ENCODE measurements at regions not wholly inside any gene's neighbourhood (a gene's known extent, or its start where the extent isn't known, plus 50 kb on each side); places are given as distances from the start of the nearest gene placed in this dataset.

DNA sequence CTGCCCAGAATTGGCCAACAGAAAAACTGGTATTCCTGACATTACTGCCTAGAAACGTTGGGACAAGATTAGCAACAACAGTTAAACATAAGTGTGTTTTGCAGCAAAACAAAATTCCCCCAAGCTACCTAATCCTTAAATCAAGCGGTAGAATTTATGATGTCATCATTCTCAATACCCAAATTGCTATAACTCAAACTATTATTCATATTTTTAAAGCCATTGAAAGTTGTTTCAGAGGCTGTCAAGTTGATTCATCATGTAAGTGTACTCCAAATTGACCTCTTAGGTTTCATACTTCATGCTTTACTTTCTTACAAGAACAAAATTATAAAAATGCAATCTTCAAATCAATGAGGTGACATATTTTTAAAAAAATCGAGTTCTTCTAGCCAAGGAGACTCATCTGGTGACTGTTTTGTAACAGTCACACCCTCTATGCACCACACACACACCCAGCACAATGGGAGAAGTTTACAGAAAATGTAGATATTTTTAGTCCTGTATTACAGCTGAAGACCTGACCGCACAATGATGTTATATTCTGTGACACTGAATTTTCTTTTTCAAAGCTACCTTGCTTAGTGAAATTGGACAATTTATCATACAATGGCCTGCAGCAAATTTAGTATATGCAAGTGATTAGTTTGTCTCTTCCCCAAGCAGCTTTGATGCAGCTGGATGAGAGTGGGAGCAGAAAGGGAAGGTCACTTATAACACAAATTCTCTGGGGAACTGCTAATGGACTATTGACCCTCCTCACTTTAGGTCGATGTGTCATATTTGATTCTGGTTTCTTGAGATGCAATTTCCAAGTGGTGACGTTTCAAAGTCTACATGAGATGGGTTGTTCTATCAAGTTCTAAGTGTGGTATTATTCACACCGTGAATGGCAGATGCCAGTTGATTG is 345.3 kb upstream of the OBI1 start:
- no peak overlapping the region for H3K4me2 ChIP-seq (ENCODE audit: low read length)
- no peaks in the 10 kb centered on the region for H4K20me1 ChIP-seq (ENCODE audit: control insufficient read depth, insufficient read depth, low read depth, low read length)
- no peak overlapping the region for H3K4me3 ChIP-seq (ENCODE audit: low read length)
- H3K9me2 ChIP-seq (replicated peaks; ENCODE audit: control insufficient read depth, low read length), result no peaks in the 10 kb centered on the region
- H3F3A ChIP-seq (ENCODE audit: control insufficient read depth, insufficient read depth), result no peaks in the 10 kb centered on the region
- H3K27me3 ChIP-seq (ENCODE audit: control insufficient read depth, low read length), result peaks cover 2% of the 10 kb centered on the region
- H3K4me1 ChIP-seq (ENCODE audit: control insufficient read depth, low read length), result no peaks in the 10 kb centered on the region
- no peak overlapping the region for H3K27ac ChIP-seq (ENCODE audit: low read depth, low read length)
- H3K36me3 ChIP-seq (ENCODE audit: control insufficient read depth, low read length), result no peaks in the 10 kb centered on the region
- no peaks in the 10 kb centered on the region for H3K79me2 ChIP-seq (ENCODE audit: control insufficient read depth, low read length)
- H3K9me3 ChIP-seq (ENCODE audit: control insufficient read depth, insufficient read depth, low read length), result no peaks in the 10 kb centered on the region
- no peak for TF ChIP-seq EZH2phosphoT487 (IDR thresholded peaks at IDR 0.05; ENCODE audit: borderline replicate concordance, low read length)
- TF ChIP-seq, protein P1, sequence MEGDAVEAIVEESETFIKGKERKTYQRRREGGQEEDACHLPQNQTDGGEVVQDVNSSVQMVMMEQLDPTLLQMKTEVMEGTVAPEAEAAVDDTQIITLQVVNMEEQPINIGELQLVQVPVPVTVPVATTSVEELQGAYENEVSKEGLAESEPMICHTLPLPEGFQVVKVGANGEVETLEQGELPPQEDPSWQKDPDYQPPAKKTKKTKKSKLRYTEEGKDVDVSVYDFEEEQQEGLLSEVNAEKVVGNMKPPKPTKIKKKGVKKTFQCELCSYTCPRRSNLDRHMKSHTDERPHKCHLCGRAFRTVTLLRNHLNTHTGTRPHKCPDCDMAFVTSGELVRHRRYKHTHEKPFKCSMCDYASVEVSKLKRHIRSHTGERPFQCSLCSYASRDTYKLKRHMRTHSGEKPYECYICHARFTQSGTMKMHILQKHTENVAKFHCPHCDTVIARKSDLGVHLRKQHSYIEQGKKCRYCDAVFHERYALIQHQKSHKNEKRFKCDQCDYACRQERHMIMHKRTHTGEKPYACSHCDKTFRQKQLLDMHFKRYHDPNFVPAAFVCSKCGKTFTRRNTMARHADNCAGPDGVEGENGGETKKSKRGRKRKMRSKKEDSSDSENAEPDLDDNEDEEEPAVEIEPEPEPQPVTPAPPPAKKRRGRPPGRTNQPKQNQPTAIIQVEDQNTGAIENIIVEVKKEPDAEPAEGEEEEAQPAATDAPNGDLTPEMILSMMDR (IDR thresholded peaks at IDR 0.05; ENCODE audit: low read depth, low read length, poor library complexity, severe bottlenecking), result no peak

DNA sequence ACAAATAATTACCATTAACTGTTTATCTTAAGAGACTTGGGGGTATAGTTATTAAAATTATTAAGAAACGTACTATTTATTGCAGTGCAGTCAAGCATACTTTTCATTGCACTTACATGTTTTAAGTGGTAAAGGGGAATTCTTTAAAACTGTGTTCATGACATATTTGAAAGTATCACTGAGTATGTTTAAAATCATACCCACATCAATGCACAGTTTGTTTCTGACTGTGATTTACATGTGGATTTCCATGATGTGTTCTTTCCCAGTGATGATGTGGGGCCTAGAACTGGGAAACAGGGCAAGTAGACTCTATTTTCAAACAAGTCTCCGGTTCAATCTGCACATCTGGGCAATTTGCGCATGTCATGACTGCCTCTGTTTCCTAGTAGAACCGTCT is 340.5 kb upstream of the OBI1 start:
- peaks cover 10% of the 10 kb centered on the region for H3K4me1 ChIP-seq (ENCODE audit: control insufficient read depth, low read length)
- no peaks in the 10 kb centered on the region for H3K36me3 ChIP-seq (ENCODE audit: control insufficient read depth, low read length)
- no peaks in the 10 kb centered on the region for H4K20me1 ChIP-seq (ENCODE audit: control insufficient read depth, insufficient read depth, low read depth, low read length)
- H3K27me3 ChIP-seq (ENCODE audit: control insufficient read depth, low read length), result no peaks in the 10 kb centered on the region
- no peaks in the 10 kb centered on the region for H3K9me3 ChIP-seq (ENCODE audit: control insufficient read depth, insufficient read depth, low read length)
- no peak overlapping the region for H3K27ac ChIP-seq (ENCODE audit: low read depth, low read length)
- H3K4me3 ChIP-seq (ENCODE audit: low read length), result no peak overlapping the region
- no peak for TF ChIP-seq EZH2phosphoT487 (IDR thresholded peaks at IDR 0.05; ENCODE audit: borderline replicate concordance, low read length)
- TF ChIP-seq, protein P1 (IDR thresholded peaks at IDR 0.05; ENCODE audit: low read depth, low read length, poor library complexity, severe bottlenecking), result no peak
- no peaks in the 10 kb centered on the region for H3K9me2 ChIP-seq (replicated peaks; ENCODE audit: control insufficient read depth, low read length)
- H3F3A ChIP-seq (ENCODE audit: control insufficient read depth, insufficient read depth), result peaks cover 3% of the 10 kb centered on the region; the same call in 1 of the 2 replicates
- no peak overlapping the region for H3K4me2 ChIP-seq (ENCODE audit: low read length)
- no peaks in the 10 kb centered on the region for H3K79me2 ChIP-seq (ENCODE audit: control insufficient read depth, low read length)

DNA sequence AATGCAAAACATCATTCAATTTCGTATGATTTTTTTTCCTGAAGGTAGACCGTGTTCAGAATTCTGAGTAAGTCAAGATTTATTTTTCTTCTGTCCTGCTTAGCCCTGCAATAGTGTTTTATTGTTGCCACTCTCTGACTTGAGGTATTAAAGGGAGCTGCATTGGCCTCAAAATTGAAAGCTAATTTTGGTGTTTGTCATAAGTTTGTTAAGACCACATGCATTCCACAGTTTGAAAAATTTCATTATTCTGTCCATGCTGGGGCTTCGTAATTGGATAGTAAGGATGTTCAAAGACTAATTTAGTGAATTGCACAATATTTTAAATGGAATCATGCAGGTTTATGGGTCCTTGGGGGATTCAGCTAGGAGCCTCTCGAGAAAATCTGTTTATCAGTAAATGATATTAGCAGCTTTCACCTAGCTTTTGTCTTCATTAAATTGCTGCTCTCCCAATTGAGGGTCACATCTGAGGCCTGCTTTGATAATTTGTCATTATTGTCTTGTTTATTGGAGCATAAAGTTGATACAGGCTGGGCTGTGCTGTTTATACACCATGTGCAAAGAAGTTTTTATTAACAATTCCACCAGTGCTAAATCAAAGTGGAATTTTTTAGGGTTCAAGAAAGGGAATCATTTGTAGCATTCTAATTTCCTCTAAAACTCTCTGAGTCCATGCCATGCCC is 339.8 kb upstream of the OBI1 start:
- Histone ChIP-seq H3K27ac (ENCODE audit: low read depth, low read length) (no peak overlapping the region), H3F3A (ENCODE audit: control insufficient read depth, insufficient read depth) (peaks cover 3% of the 10 kb centered on the region; the same call in 1 of the 2 replicates), H4K20me1 (ENCODE audit: control insufficient read depth, insufficient read depth, low read depth, low read length) (no peaks in the 10 kb centered on the region), H3K9me3 (ENCODE audit: control insufficient read depth, insufficient read depth, low read length) (no peaks in the 10 kb centered on the region), H3K4me2 (ENCODE audit: low read length) (no peak overlapping the region), H3K36me3 (ENCODE audit: control insufficient read depth, low read length) (no peaks in the 10 kb centered on the region), H3K79me2 (ENCODE audit: control insufficient read depth, low read length) (no peaks in the 10 kb centered on the region), H3K27me3 (ENCODE audit: control insufficient read depth, low read length) (peaks cover 1% of the 10 kb centered on the region; the same call in 1 of the 2 replicates), H3K4me3 (ENCODE audit: low read length) (no peak overlapping the region), H3K9me2 (replicated peaks; ENCODE audit: control insufficient read depth, low read length) (no peaks in the 10 kb centered on the region), H3K4me1 (ENCODE audit: control insufficient read depth, low read length) (peaks cover 10% of the 10 kb centered on the region)
- TF ChIP-seq, protein P1 (IDR thresholded peaks at IDR 0.05; ENCODE audit: low read depth, low read length, poor library complexity, severe bottlenecking), result no peak
- no peak for TF ChIP-seq EZH2phosphoT487 (IDR thresholded peaks at IDR 0.05; ENCODE audit: borderline replicate concordance, low read length)
